GM12891 (cell line): ENCODE measurements at regions not wholly inside any gene's neighbourhood (a gene's known extent, or its start where the extent isn't known, plus 50 kb on each side); places are given as distances from the start of the nearest gene placed in this dataset.

Experiments used
- PAX5 ChIP-seq: IDR thresholded peaks from 2 replicates; pipeline ENCODE4 v1.6.1; 2011; ENCODE audit warnings: low read length, moderate library complexity, mild to moderate bottlenecking; ENCODE audit not compliant: insufficient read depth, severe bottlenecking
- POLR2A ChIP-seq: IDR thresholded peaks from 2 replicates; pipeline ENCODE4 v1.6.1; 2011; ENCODE audit warnings: low read depth, low read length, control low read depth
- POLR2AphosphoS5 ChIP-seq: IDR thresholded peaks from 2 replicates; pipeline ENCODE4 v1.6.1; 2011; ENCODE audit warnings: low read depth, low read length, control low read depth
- POU2F2 ChIP-seq: IDR thresholded peaks from 2 replicates; pipeline ENCODE4 v1.6.1; 2011; ENCODE audit warnings: low read depth, mild to moderate bottlenecking, control low read depth, low read length, moderate library complexity
- SPI1 ChIP-seq: IDR thresholded peaks from 2 replicates; pipeline ENCODE4 v1.6.1; 2011; ENCODE audit warnings: low read depth, low read length, control low read depth
- TAF1 ChIP-seq: IDR thresholded peaks from 2 replicates; pipeline ENCODE4 v1.6.1; 2011; ENCODE audit warnings: low read depth, low read length, control low read depth

DNA sequence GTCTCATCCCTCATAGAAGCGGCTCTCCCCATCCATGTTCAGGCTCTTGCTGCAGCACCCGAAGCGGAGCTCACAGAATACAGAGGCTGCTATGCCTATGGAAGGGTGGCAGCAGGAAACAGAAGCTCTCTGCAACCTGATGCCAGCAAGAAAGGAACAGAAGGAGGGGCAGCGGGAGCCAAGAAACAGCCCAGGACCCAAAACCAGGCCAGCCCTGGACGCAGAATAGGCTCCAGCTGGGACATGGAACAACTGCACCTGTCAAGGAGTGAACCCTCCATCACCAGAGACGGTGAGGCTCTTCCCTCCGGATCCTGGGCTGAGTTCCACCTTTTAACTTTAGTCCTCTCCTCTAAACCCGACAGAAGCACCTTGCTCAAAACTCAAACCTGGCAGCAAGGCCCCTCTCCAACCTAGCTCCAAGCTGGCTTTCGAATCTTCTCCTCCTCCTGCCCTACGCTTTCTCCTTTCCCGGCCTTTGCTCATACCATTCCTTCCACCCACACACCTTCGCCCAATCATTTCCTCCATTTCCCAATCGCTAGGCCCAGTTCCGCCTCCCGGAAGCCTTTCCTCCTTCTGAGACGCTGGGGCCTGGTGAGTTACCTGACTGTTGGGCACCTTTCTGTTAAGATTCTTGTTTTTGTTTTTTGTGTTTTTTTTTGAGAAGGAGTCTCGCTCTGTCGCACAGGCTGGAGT, 122.8 kb upstream of the ZNF92 start:
- TF ChIP-seq POLR2AphosphoS5 (no peak), TAF1 (no peak), PAX5 (no peak), POU2F2 (no peak), POLR2A (no peak), SPI1 (no peak)
